Neural cell (in vitro differentiated cells): ENCODE measurements at regions not wholly inside any gene's neighbourhood (a gene's known extent, or its start where the extent isn't known, plus 50 kb on each side); places are given as distances from the start of the nearest gene placed in this dataset.

ENCODE experiments used
- H2AFZ ChIP-seq: fragments of 200-600, 300-800 bp; sonication (generic), shearing (Covaris generic); 2 replicates; pipeline ENCODE4 v1.6.0; 2014; ENCODE audit warnings: low read depth, mild to moderate bottlenecking, antibody characterized with exemption, low read length, moderate library complexity
- H3F3A ChIP-seq: fragments of 200-600 bp; shearing (Covaris generic); 2 replicates; pipeline ENCODE4 v1.6.1; 2016; ENCODE audit warnings: mild to moderate bottlenecking, moderate library complexity, mixed read lengths, antibody characterized with exemption, low read length; ENCODE audit not compliant: insufficient read depth, poor library complexity, severe bottlenecking
- H3K27ac ChIP-seq: fragments of 200-600, 300-800 bp; sonication (generic), shearing (Covaris generic); 2 replicates; pipeline ENCODE4 v1.5.1; 2014; ENCODE audit warnings: mild to moderate bottlenecking, low read length, moderate library complexity
- H3K27me3 ChIP-seq: fragments of 300-800, 200-600 bp; sonication (generic), shearing (Covaris generic); 2 replicates; pipeline ENCODE4 v1.6.0; 2014; ENCODE audit warnings: mild to moderate bottlenecking, low read depth, low read length, moderate library complexity; ENCODE audit not compliant: insufficient read depth
- H3K36me3 ChIP-seq: fragments of 300-800, 200-600 bp; sonication (generic), shearing (Covaris generic); 2 replicates; pipeline ENCODE4 v1.5.1; 2014; ENCODE audit warnings: mild to moderate bottlenecking, antibody characterized with exemption, low read length, moderate library complexity; ENCODE audit not compliant: insufficient read depth
- H3K4me2 ChIP-seq: fragments of 300-800, 200-600 bp; sonication (generic), shearing (Covaris generic); 2 replicates; pipeline ENCODE4 v1.6.0; 2014; ENCODE audit warnings: mild to moderate bottlenecking, low read length
- H3K4me3 ChIP-seq: fragments of 300-800, 200-600 bp; sonication (generic), shearing (Covaris generic); 2 replicates; pipeline ENCODE4 v1.5.1; 2014; ENCODE audit warnings: mild to moderate bottlenecking, low read length, moderate library complexity
- H3K79me2 ChIP-seq: fragments of 200-600 bp; shearing (Covaris generic); replicated peaks from 2 replicates; pipeline ENCODE4 v1.6.0; 2014; ENCODE audit warnings: mild to moderate bottlenecking, low read length, moderate library complexity; ENCODE audit not compliant: insufficient read depth
- H3K9ac ChIP-seq: fragments of 300-800, 200-600 bp; sonication (generic), shearing (Covaris generic); 2 replicates; pipeline ENCODE4 v1.6.1; 2016; ENCODE audit warnings: mild to moderate bottlenecking, low read length, mixed read lengths
- H3K9me2 ChIP-seq: fragments of 200-600 bp; shearing (Covaris generic); 2 replicates; pipeline ENCODE4 v1.6.1; 2016; ENCODE audit warnings: mild to moderate bottlenecking, low read length, mixed read lengths; ENCODE audit not compliant: insufficient read depth
- H3K9me3 ChIP-seq: fragments of 200-600, 300-800 bp; sonication (generic), shearing (Covaris generic); 2 replicates; pipeline ENCODE4 v1.6.1; 2016; ENCODE audit warnings: mild to moderate bottlenecking, mixed run types, low read length, moderate library complexity, mixed read lengths
- H4K20me1 ChIP-seq: fragments of 200-600 bp; shearing (Covaris generic); 2 replicates; pipeline ENCODE4 v1.6.1; 2016; ENCODE audit warnings: mild to moderate bottlenecking, mixed run types; ENCODE audit not compliant: insufficient read depth
- EP300 ChIP-seq: fragments of 450-650 bp; conservative IDR thresholded peaks from 2 replicates; pipeline ENCODE4 v1.6.1; 2014; ENCODE audit warnings: antibody characterized with exemption, mild to moderate bottlenecking, moderate library complexity; ENCODE audit not compliant: poor library complexity, severe bottlenecking
- EZH2 ChIP-seq: fragments of 200-600, 300-800 bp; shearing (Covaris generic), sonication (generic); IDR thresholded peaks from 2 replicates; pipeline ENCODE4 v1.6.1; 2014; ENCODE audit warnings: antibody characterized with exemption, low read length, borderline replicate concordance, mild to moderate bottlenecking; ENCODE audit not compliant: insufficient read depth, poor library complexity, severe bottlenecking
- MXI1 ChIP-seq: fragments of 450-650 bp; conservative IDR thresholded peaks from 2 replicates; pipeline ENCODE4 v1.6.1; 2014; ENCODE audit warnings: antibody characterized with exemption, mild to moderate bottlenecking; ENCODE audit not compliant: poor library complexity, severe bottlenecking
- POLR2AphosphoS5 ChIP-seq: IDR thresholded peaks from 2 replicates; pipeline ENCODE4 v1.6.1; 2012
- RAD21 ChIP-seq: fragments of 450-650 bp; conservative IDR thresholded peaks from 2 replicates; pipeline ENCODE4 v1.6.1; 2014; ENCODE audit warnings: antibody characterized with exemption, mild to moderate bottlenecking, moderate library complexity
- SMC3 ChIP-seq: fragments of 450-650 bp; conservative IDR thresholded peaks from 2 replicates; pipeline ENCODE4 v1.6.1; 2014; ENCODE audit warnings: antibody characterized with exemption, mild to moderate bottlenecking, moderate library complexity; ENCODE audit not compliant: poor library complexity
- TAF1 ChIP-seq: IDR thresholded peaks from 2 replicates; pipeline ENCODE4 v1.6.1; 2012; ENCODE audit warnings: low read depth
- TF ChIP-seq, protein P1 (sequence below): fragments of 450-650 bp; IDR thresholded peaks from 2 replicates; pipeline ENCODE4 v1.5.1; 2014; ENCODE audit warnings: antibody characterized with exemption, mild to moderate bottlenecking, moderate library complexity; ENCODE audit not compliant: poor library complexity, severe bottlenecking
- TF ChIP-seq, protein P2 (sequence below): IDR thresholded peaks from 2 replicates; pipeline ENCODE4 v1.6.1; 2012; ENCODE audit warnings: borderline replicate concordance

DNA sequence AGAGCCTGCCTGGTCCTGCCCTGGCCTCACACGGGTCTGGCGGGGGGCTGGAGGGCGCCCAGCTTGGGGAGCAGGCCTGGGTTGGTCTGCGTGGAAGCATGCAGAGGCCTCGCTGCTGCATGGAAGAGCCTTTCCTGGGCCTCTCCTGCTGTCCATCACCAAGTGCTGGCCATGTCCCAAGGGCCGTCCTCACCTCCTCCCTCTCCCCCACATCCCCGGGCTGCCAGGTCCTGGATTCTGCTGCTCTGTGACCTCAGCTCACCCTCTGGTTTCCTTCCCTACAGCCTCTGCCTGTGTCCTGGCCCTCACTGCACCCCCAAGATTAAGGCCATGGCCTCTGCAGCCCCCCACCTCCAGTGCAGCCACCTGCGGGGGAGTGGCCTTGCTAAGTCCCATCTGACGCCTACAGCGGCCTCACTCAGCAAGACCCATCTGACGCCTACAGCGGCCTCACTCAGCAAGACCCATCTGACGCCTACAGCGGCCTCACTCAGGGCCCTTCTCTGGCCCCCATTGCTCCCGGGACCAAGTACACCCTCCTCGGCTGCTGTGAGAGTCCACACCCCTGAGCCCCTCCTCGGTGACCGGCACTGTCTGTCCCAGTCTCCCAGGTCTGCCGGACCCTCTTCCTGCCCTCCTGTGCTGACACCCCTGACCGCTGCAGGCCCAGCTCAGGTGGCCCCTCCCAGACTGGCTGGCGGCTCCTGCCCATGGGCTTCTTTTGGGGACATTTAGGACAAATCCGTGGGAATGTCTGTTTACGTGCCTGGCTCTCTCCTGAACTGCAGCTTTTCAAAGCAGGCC lies 119.5 kb upstream of the B3GAT1 start:
- Histone ChIP-seq H3K27ac (no peak overlapping the region), H3K9ac (no peak overlapping the region), H3K4me3 (no peak overlapping the region), H3K27me3 (no peaks in the 10 kb centered on the region), H3K4me2 (no peak overlapping the region), H4K20me1 (no peaks in the 10 kb centered on the region), H3K9me3 (no peaks in the 10 kb centered on the region), H3K9me2 (no peaks in the 10 kb centered on the region), H3K36me3 (no peaks in the 10 kb centered on the region), H3K79me2 (no peaks in the 10 kb centered on the region), H3F3A (no peaks in the 10 kb centered on the region), H2AFZ (no peak overlapping the region)
- TF ChIP-seq, protein P1, sequence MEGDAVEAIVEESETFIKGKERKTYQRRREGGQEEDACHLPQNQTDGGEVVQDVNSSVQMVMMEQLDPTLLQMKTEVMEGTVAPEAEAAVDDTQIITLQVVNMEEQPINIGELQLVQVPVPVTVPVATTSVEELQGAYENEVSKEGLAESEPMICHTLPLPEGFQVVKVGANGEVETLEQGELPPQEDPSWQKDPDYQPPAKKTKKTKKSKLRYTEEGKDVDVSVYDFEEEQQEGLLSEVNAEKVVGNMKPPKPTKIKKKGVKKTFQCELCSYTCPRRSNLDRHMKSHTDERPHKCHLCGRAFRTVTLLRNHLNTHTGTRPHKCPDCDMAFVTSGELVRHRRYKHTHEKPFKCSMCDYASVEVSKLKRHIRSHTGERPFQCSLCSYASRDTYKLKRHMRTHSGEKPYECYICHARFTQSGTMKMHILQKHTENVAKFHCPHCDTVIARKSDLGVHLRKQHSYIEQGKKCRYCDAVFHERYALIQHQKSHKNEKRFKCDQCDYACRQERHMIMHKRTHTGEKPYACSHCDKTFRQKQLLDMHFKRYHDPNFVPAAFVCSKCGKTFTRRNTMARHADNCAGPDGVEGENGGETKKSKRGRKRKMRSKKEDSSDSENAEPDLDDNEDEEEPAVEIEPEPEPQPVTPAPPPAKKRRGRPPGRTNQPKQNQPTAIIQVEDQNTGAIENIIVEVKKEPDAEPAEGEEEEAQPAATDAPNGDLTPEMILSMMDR = no peak
- TF ChIP-seq SMC3 = no peak
- no peak for TF ChIP-seq MXI1
- no peak for TF ChIP-seq TAF1
- no peak for TF ChIP-seq RAD21
- no peak for TF ChIP-seq EZH2
- TF ChIP-seq, protein P2, sequence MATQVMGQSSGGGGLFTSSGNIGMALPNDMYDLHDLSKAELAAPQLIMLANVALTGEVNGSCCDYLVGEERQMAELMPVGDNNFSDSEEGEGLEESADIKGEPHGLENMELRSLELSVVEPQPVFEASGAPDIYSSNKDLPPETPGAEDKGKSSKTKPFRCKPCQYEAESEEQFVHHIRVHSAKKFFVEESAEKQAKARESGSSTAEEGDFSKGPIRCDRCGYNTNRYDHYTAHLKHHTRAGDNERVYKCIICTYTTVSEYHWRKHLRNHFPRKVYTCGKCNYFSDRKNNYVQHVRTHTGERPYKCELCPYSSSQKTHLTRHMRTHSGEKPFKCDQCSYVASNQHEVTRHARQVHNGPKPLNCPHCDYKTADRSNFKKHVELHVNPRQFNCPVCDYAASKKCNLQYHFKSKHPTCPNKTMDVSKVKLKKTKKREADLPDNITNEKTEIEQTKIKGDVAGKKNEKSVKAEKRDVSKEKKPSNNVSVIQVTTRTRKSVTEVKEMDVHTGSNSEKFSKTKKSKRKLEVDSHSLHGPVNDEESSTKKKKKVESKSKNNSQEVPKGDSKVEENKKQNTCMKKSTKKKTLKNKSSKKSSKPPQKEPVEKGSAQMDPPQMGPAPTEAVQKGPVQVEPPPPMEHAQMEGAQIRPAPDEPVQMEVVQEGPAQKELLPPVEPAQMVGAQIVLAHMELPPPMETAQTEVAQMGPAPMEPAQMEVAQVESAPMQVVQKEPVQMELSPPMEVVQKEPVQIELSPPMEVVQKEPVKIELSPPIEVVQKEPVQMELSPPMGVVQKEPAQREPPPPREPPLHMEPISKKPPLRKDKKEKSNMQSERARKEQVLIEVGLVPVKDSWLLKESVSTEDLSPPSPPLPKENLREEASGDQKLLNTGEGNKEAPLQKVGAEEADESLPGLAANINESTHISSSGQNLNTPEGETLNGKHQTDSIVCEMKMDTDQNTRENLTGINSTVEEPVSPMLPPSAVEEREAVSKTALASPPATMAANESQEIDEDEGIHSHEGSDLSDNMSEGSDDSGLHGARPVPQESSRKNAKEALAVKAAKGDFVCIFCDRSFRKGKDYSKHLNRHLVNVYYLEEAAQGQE = no peak
- no peak for TF ChIP-seq EP300
- TF ChIP-seq POLR2AphosphoS5 = no peak

DNA sequence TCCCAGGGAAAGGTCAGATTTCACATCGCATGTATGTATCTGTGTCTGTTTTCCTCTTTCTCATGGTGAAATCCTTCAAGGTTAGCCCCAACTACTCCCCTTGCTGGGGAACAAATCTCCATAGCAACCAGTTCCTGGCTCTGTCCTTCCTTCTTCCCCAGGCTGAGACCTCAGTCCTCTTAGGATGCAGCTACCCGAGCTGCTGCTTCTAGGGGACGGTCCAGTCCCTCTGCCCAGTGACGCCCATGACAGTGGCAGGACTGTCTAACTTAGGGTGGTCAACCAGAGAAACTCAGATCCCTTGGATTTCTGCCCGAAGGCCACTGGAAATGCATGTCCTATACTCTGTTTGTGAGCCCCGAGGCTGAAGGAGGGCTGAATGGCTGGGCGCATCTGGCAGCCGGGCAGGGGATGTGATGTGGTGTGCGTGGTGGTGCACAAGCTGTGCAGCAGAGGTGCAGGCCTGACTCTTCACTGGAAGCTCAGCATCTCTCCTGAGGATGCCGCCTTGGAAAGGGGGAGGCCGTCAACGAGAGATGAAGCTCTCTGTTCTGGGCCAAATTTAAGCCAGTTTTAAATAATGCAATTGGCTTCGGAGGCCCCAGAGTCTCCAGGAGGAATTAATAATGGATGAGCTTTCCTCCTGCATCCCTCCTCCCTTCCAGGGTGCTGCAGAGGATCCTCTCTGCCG lies 118.7 kb upstream of the B3GAT1 start:
- Histone ChIP-seq H3K36me3 (no peaks in the 10 kb centered on the region), H3K4me3 (no peak overlapping the region), H3K79me2 (no peaks in the 10 kb centered on the region), H3K9ac (no peak overlapping the region), H3K4me2 (no peak overlapping the region), H3F3A (no peaks in the 10 kb centered on the region), H2AFZ (no peak overlapping the region), H3K9me3 (no peaks in the 10 kb centered on the region), H3K9me2 (no peaks in the 10 kb centered on the region), H4K20me1 (no peaks in the 10 kb centered on the region), H3K27me3 (no peaks in the 10 kb centered on the region), H3K27ac (no peak overlapping the region)
- TF ChIP-seq SMC3 = no peak
- no peak for TF ChIP-seq TAF1
- TF ChIP-seq EP300 = no peak
- TF ChIP-seq MXI1 = no peak
- TF ChIP-seq RAD21 = no peak
- TF ChIP-seq, protein P1 = no peak
- TF ChIP-seq, protein P2 = no peak
- no peak for TF ChIP-seq POLR2AphosphoS5
- no peak for TF ChIP-seq EZH2
